GM19240 (cell line): ENCODE measurements at regions not wholly inside any gene's neighbourhood (a gene's known extent, or its start where the extent isn't known, plus 50 kb on each side); places are given as distances from the start of the nearest gene placed in this dataset.
"Not testable (repeated sequence)": the region's sequence is repeated elsewhere in the genome, so short reads cannot be mapped to it uniquely, and the experiment has no call there.

Experiments
- DNase-seq: peaks from one replicate; pipeline ENCODE4 v3.0.0; 2011; ENCODE audit warnings: low spot score; ENCODE audit not compliant: insufficient read length

DNA sequence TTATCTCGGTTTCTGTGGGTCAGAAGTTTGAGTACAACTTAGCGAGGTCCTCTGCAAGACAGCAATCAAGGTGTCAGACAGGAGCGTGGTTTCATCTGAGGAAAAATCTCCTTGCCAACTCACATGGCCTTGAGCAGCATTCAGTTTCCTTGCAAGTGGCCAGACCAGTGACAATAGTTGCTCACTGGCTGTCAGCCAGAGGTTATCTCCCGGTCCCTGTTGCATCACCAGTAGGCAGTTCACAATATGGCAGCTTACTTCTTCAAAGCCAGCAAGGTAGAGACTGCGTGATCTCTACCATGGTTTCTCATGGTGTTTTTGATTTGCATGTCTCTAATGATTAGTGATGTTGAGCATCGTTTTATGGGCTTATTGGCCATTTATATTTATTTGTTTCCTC, 143.8 kb upstream of the DAAM1 start:
- DNase-seq, result no peak

GRCh38 chr14:59046746-59047145, 141.7 kb upstream of the DAAM1 start:
- DNase-seq, result no peak

GRCh38 chr14:59055006-59055405, 133.5 kb upstream of the DAAM1 start:
- DNase-seq, result no peak

DNA sequence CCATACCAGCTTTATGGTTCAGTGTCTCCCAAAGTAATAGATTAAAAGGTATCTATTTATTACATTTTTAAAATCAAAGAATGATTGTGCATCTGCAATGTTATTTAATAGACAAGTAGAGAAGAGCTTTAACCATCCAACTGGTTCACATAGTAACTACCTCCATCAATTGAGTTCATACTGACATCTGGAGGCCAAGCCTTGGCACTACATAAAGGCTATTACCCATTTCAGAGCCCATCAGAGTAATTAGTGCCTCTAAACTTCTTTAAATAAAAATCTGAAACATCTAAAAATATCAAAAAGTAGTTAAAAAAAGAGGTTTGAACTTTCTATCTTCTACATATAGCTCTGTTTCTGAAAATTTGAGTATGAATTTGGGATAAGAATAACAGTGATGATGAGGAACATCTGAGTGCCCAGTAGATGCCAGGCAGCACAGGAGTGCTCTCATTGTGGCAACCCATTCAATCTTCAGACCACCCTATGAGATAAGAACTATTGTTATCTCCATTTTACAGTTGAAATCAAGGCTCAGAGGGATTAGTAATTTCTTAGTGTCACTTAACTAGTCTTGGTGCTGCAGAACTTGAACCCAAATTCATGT, 132.9 kb upstream of the DAAM1 start:
- peak; percentile 29 for DNase-seq

- no peak for DNase-seq
Measured at GRCh38 chr14:59057551-59057950, 130.9 kb upstream of the DAAM1 start.

- not testable (repeated sequence) for DNase-seq
Measured at GRCh38 chr14:59058776-59059175, 129.7 kb upstream of the DAAM1 start.

DNA sequence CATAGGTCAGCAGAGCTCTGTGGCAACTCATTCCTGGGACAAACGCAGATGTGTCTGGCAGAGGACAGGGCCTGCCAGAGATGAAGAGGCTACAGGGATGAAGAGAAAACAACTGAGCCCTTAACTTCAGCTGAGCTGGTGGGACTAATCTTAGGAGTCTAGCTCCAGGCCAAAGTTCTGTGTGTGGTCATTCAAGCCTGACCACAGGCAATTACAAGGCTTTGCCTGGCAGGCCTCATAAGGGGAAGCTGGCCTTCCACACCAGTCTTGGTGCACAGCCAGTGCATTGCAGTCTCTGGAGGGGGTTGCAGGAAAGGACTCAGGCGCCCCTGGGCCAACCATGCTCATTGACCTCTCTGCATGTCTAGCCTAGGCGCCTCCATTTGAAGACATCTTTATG, 127.6 kb upstream of the DAAM1 start:
- DNase-seq, result no peak

- no peak for DNase-seq
Measured at GRCh38 chr14:59061292-59061691, 127.2 kb upstream of the DAAM1 start.

GRCh38 chr14:59063259-59063658, 125.2 kb upstream of the DAAM1 start:
- DNase-seq, result no peak

- DNase-seq, result no peak
Measured at GRCh38 chr14:59067127-59067894, 121.2 kb upstream of the DAAM1 start.

- no peak for DNase-seq
Measured at GRCh38 chr14:59069163-59069854, 119.2 kb upstream of the DAAM1 start.

DNA sequence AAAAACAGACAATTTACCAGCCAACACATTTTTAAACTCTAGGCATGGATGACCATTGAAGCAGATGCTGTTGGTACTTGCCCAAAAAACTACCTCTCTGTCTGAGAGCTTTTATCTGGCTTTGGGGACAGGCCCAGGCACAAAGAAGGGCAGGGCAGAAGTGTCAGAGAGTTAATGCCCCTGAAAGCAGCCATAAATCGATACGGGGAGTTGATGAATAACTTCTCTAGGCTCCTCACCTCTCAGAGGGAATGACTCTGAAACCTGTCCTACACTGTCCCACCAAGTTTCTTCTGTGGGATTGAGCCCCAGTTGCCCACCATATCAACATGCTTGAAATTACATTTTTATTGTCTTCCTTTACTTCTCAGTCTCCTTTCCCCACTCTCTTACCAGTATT, 113.0 kb upstream of the DAAM1 start:
- no peak for DNase-seq

DNA sequence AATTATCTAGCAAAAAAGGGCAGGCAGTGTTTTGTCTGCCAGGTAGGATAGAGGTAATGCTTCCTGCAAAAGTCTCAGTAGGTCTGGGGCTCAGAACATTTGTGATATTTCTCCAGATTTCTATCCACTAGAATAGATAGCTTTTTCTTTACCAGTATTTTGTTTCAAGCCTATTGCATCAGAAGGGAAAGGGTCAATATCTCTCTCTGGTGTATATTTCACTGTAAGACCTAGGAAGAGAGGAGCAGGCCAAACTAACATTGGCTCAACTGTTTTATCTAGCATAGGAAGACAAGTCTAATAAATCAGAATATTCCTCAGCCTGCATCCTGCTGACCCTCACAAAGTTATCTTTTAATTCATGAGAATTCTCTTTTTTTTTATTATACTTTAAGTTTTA, 106.7 kb upstream of the DAAM1 start:
- no peak for DNase-seq

DNA sequence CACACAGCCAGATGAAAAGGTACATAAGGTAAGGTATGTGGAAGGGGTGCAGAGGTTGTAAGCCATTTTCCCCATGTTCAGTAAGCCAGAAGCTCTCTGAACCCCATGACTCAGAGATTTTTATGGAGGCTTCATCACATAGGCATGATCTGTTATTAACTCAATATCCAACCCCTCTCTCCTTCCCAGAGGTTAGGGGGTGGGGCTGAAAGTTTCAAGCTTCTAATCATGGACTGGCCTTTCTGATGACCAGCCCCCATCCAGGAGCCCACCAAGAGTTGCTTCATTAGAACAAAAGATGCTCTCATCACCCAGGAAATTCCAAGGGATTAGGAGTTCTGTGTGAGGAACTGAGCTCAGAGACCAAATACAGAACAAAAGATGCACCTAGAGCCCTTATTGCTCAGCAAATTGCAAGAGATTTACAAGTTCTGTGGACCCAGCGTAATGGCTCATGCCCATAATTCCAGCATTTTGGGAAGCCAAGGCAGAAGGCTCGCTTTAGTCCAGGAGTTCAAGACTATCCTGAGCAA, 103.2 kb upstream of the DAAM1 start:
- DNase-seq, result no peak

DNA sequence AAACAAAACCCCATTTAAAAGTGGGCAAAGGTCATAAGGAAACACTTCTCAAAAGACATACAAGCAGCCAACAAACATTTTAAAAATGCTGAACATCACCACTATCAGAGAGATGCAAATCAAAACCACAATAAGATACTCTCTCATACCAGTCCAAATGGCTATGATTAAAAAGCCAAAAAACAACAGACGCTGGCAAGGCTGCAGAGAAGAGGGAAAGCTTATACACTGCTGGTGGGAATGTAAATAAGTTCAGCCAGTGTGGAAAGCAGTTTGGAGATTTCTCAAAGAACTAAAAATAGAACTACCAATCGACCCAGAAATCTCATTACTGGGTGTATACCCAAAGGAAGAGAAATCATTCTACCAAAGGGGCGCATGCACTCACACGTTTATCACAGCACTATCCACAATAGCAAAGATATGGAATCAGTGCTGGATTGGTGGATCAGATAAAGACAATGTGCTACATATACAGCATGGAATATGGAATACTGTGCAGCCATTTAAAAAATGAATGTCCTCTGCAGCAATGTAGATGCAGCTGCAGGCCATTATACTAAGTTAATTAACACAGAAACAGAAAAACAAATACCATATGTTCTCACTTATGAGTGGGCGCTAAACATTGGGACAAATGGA, 102.1 kb upstream of the DAAM1 start:
- DNase-seq, result no peak

GRCh38 chr14:59087240-59087639, 101.2 kb upstream of the DAAM1 start:
- no peak for DNase-seq

DNA sequence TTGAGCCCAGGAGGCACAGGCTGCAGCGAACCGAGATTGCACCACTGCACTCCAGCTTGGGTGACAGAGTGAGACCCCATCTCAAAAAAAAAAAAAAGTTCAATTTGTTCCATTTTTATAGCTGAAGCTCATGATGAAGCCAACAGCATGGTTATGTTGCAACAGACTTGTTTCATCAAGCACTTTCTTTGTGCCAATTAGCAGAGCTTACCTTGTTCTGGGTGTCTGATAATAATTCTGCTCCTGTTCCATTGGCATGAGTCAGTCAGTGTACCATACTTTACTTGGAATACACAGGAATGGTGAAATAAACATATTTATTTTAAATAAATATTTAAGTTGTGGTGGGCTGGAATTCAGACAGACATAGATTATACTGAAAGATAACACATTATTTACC, 100.8 kb upstream of the DAAM1 start:
- no peak for DNase-seq

- no peak for DNase-seq
Measured at GRCh38 chr14:59090572-59090971, 97.9 kb upstream of the DAAM1 start.

DNA sequence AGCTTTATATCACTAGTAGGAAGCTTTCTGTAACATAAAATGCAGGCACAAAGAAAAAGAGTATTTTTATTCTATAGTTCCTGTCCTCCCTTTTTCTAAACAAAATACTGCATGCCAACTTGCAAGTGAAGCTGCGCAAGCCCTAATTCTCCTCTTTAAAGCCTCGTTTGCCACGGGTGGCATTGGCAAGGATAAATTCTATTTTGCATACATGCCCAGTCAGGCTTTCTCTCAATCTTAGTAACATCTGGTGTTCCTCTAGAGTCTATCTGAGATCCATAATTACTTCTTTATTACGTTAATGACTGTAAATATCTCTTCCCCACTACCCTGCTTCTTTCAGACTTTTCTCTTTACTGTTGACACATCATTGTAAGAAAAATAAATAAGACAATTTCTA, 97.1 kb upstream of the DAAM1 start:
- DNase-seq, result no peak

DNA sequence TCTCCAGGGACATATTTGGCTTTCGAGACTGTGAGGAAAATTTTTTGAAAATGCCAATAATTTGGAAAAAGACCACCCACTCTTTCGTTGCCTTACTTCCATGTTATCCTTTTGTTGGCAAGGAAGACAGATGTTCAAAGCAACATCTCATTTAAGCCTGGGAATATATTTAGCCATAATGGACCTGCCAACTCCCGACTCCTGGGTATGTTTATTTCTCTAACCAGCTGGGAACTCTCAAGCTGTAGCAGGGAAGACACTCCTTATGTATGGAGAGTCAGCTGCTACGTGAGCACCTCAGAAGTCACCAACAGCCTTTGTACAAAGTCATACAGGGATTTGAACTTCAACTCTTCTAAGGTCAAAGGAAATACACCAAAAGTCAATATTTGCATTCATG, 96.5 kb upstream of the DAAM1 start:
- no peak for DNase-seq

DNA sequence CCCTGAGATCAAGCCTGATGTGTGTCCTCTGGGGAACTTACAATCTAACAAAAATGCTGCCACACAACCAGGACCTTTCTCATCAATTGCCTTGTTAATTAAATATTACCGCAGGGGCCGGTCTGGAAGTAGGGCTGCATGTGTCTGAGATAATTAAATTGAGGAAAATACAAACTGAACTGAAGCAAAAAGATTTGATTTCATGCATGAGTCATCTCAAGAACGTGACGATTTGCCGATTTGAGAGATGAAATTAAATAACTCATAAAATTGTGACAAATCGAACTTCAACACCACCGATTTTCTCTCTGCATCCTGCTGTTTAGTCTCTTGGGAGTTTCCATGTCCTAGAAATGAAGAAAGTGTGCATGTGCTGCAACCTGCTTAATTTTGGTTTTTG, 94.6 kb upstream of the DAAM1 start:
- DNase-seq, result no peak

GRCh38 chr14:59096303-59096702, 92.2 kb upstream of the DAAM1 start:
- no peak for DNase-seq
